ENCODE measurements at regions not wholly inside any gene's neighbourhood (a gene's known extent, or its start where the extent isn't known, plus 50 kb on each side); places are given as distances from the start of the nearest gene placed in this dataset.

DNA sequence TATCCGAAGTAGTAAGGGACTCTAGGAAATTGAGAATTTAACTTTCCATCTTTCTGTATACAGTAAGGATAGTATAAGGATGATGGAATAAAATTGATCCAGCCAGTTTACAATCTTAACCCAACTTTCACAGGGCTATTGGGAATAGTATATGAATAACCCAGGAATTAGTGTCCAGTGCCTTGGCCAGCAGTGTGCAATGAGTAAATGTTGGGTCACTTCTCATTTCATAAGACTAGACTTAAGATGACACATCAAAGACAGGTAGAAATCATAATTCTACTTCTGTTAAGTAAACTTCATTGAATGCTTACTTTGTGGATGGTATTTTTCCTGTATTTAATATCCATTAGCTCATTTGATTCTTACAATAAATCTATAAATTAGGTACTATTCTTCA, 949.6 kb upstream of the GOT2 start (continued):
- TF ChIP-seq, protein P1, sequence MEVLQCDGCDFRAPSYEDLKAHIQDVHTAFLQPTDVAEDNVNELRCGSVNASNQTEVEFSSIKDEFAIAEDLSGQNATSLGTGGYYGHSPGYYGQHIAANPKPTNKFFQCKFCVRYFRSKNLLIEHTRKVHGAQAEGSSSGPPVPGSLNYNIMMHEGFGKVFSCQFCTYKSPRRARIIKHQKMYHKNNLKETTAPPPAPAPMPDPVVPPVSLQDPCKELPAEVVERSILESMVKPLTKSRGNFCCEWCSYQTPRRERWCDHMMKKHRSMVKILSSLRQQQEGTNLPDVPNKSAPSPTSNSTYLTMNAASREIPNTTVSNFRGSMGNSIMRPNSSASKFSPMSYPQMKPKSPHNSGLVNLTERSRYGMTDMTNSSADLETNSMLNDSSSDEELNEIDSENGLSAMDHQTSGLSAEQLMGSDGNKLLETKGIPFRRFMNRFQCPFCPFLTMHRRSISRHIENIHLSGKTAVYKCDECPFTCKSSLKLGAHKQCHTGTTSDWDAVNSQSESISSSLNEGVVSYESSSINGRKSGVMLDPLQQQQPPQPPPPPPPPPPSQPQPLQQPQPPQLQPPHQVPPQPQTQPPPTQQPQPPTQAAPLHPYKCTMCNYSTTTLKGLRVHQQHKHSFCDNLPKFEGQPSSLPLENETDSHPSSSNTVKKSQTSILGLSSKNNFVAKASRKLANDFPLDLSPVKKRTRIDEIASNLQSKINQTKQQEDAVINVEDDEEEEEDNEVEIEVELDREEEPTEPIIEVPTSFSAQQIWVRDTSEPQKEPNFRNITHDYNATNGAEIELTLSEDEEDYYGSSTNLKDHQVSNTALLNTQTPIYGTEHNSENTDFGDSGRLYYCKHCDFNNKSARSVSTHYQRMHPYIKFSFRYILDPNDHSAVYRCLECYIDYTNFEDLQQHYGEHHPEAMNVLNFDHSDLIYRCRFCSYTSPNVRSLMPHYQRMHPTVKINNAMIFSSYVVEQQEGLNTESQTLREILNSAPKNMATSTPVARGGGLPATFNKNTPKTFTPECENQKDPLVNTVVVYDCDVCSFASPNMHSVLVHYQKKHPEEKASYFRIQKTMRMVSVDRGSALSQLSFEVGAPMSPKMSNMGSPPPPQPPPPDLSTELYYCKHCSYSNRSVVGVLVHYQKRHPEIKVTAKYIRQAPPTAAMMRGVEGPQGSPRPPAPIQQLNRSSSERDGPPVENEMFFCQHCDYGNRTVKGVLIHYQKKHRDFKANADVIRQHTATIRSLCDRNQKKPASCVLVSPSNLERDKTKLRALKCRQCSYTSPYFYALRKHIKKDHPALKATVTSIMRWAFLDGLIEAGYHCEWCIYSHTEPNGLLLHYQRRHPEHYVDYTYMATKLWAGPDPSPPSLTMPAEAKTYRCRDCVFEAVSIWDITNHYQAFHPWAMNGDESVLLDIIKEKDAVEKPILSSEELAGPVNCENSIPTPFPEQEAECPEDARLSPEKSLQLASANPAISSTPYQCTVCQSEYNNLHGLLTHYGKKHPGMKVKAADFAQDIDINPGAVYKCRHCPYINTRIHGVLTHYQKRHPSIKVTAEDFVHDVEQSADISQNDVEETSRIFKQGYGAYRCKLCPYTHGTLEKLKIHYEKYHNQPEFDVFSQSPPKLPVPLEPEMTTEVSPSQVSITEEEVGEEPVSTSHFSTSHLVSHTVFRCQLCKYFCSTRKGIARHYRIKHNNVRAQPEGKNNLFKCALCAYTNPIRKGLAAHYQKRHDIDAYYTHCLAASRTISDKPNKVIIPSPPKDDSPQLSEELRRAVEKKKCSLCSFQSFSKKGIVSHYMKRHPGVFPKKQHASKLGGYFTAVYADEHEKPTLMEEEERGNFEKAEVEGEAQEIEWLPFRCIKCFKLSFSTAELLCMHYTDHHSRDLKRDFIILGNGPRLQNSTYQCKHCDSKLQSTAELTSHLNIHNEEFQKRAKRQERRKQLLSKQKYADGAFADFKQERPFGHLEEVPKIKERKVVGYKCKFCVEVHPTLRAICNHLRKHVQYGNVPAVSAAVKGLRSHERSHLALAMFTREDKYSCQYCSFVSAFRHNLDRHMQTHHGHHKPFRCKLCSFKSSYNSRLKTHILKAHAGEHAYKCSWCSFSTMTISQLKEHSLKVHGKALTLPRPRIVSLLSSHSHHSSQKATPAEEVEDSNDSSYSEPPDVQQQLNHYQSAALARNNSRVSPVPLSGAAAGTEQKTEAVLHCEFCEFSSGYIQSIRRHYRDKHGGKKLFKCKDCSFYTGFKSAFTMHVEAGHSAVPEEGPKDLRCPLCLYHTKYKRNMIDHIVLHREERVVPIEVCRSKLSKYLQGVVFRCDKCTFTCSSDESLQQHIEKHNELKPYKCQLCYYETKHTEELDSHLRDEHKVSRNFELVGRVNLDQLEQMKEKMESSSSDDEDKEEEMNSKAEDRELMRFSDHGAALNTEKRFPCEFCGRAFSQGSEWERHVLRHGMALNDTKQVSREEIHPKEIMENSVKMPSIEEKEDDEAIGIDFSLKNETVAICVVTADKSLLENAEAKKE (CRISPR knock-in tag; IDR thresholded peaks at IDR 0.05), result no peak
- TF ChIP-seq EZH2phosphoT487 (IDR thresholded peaks at IDR 0.05; ENCODE audit: unreplicated experiment), result no peak
- no peak for TF ChIP-seq EZH2 (IDR thresholded peaks at IDR 0.05; ENCODE audit: low read depth, unreplicated experiment)
- TF ChIP-seq, protein P2, sequence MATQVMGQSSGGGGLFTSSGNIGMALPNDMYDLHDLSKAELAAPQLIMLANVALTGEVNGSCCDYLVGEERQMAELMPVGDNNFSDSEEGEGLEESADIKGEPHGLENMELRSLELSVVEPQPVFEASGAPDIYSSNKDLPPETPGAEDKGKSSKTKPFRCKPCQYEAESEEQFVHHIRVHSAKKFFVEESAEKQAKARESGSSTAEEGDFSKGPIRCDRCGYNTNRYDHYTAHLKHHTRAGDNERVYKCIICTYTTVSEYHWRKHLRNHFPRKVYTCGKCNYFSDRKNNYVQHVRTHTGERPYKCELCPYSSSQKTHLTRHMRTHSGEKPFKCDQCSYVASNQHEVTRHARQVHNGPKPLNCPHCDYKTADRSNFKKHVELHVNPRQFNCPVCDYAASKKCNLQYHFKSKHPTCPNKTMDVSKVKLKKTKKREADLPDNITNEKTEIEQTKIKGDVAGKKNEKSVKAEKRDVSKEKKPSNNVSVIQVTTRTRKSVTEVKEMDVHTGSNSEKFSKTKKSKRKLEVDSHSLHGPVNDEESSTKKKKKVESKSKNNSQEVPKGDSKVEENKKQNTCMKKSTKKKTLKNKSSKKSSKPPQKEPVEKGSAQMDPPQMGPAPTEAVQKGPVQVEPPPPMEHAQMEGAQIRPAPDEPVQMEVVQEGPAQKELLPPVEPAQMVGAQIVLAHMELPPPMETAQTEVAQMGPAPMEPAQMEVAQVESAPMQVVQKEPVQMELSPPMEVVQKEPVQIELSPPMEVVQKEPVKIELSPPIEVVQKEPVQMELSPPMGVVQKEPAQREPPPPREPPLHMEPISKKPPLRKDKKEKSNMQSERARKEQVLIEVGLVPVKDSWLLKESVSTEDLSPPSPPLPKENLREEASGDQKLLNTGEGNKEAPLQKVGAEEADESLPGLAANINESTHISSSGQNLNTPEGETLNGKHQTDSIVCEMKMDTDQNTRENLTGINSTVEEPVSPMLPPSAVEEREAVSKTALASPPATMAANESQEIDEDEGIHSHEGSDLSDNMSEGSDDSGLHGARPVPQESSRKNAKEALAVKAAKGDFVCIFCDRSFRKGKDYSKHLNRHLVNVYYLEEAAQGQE (IDR thresholded peaks at IDR 0.05; ENCODE audit: unreplicated experiment), result no peak
- TF ChIP-seq POLR2AphosphoS5 (IDR thresholded peaks at IDR 0.05; ENCODE audit: low read depth), result no peak
- TF ChIP-seq CREB1 (CRISPR knock-in tag; IDR thresholded peaks at IDR 0.05; ENCODE audit: low read depth), result no peak
